ENCODE measurements at regions not wholly inside any gene's neighbourhood (a gene's known extent, or its start where the extent isn't known, plus 50 kb on each side); places are given as distances from the start of the nearest gene placed in this dataset.

GRCh38 chr21:16968436-16968835 lies 544.4 kb upstream of the CXADR start:
- no peak for DNase-seq

GRCh38 chr21:16969636-16970035 lies 543.2 kb upstream of the CXADR start:
- DNase-seq = peak; percentile 37

GRCh38 chr21:16974060-16974459 lies 538.8 kb upstream of the CXADR start:
- no peak for DNase-seq

- DNase-seq = no peak
These were observed 536.6 kb upstream of the CXADR start for GRCh38 chr21:16976193-16976592.

- DNase-seq = no peak
These were observed 534.4 kb upstream of the CXADR start for GRCh38 chr21:16978309-16978895.

- DNase-seq = no peak
These were observed 533.3 kb upstream of the CXADR start for GRCh38 chr21:16979574-16979973.

GRCh38 chr21:16983420-16983819 lies 529.4 kb upstream of the CXADR start:
- DNase-seq = no peak

- no peak for DNase-seq
These were observed 520.4 kb upstream of the CXADR start for GRCh38 chr21:16992448-16992847.

GRCh38 chr21:16993416-16994038 lies 519.3 kb upstream of the CXADR start:
- peak; percentile 40 for DNase-seq

- DNase-seq = peak; percentile 60
These were observed 510.1 kb upstream of the CXADR start for GRCh38 chr21:17002594-17003257.

- peak; percentile 92 for DNase-seq
These were observed 509.6 kb upstream of the CXADR start for GRCh38 chr21:17003258-17003615.

GRCh38 chr21:17003763-17004373 lies 509.0 kb upstream of the CXADR start:
- DNase-seq = peak; percentile 55

- no peak for DNase-seq
These were observed 480.6 kb upstream of the CXADR start for GRCh38 chr21:17032141-17032655.

- DNase-seq = no peak
These were observed 468.1 kb upstream of the CXADR start for GRCh38 chr21:17044696-17045095.

- peak; percentile 47 for DNase-seq
These were observed 467.5 kb upstream of the CXADR start for GRCh38 chr21:17045214-17045853.

- DNase-seq = no peak
These were observed 463.9 kb upstream of the CXADR start for GRCh38 chr21:17048974-17049373.

GRCh38 chr21:17050156-17050555 lies 462.7 kb upstream of the CXADR start:
- DNase-seq = no peak

- DNase-seq = no peak
These were observed 462.2 kb upstream of the CXADR start for GRCh38 chr21:17050646-17051045.

- DNase-seq = peak; percentile 3
These were observed 461.8 kb upstream of the CXADR start for GRCh38 chr21:17051054-17051453.

GRCh38 chr21:17053321-17053720 lies 459.5 kb upstream of the CXADR start:
- DNase-seq = no peak

GRCh38 chr21:17059936-17060335 lies 452.9 kb upstream of the CXADR start:
- DNase-seq = no peak

GRCh38 chr21:17066006-17066405 lies 446.8 kb upstream of the CXADR start:
- DNase-seq = no peak

- DNase-seq = no peak
These were observed 441.8 kb upstream of the CXADR start for GRCh38 chr21:17071093-17071492.
